DOHH2 (cell line): ENCODE measurements at regions not wholly inside any gene's neighbourhood (a gene's known extent, or its start where the extent isn't known, plus 50 kb on each side); places are given as distances from the start of the nearest gene placed in this dataset.

Source experiments
- EZH2phosphoT487 ChIP-seq: fragments of 200-600 bp; sonication (generic); IDR thresholded peaks from 2 replicates; pipeline ENCODE4 v1.6.1; 2017; ENCODE audit warnings: borderline replicate concordance, mild to moderate bottlenecking, antibody characterized with exemption, low read length, moderate library complexity, mixed read lengths
- TF ChIP-seq, protein P1 (sequence below): fragments of 200-600 bp; sonication (generic); IDR thresholded peaks from one replicate; pipeline ENCODE4 v1.5.1; 2014; ENCODE audit warnings: antibody characterized with exemption, mild to moderate bottlenecking, low read depth, low read length; ENCODE audit not compliant: poor library complexity, severe bottlenecking

DNA sequence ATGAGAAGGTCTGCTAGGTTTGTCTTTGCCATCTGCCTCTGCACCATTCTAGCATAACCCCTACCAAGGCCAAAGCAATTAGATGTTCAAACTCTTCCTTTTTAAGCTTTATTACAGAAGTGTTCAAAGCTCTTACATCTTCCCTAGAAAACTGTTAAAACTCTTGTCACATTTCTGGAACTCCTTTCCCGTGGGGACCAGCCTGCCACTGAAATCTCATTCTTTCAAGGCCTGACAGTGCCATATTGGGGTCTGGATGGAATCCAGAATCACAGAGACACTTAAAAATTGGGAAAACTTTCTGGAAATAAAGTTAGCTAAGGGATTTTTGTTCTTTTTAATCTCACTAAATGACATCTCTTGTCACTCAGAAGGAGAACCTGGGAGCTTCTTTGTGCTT, 153.8 kb upstream of the SLCO3A1 start:
- TF ChIP-seq, protein P1, sequence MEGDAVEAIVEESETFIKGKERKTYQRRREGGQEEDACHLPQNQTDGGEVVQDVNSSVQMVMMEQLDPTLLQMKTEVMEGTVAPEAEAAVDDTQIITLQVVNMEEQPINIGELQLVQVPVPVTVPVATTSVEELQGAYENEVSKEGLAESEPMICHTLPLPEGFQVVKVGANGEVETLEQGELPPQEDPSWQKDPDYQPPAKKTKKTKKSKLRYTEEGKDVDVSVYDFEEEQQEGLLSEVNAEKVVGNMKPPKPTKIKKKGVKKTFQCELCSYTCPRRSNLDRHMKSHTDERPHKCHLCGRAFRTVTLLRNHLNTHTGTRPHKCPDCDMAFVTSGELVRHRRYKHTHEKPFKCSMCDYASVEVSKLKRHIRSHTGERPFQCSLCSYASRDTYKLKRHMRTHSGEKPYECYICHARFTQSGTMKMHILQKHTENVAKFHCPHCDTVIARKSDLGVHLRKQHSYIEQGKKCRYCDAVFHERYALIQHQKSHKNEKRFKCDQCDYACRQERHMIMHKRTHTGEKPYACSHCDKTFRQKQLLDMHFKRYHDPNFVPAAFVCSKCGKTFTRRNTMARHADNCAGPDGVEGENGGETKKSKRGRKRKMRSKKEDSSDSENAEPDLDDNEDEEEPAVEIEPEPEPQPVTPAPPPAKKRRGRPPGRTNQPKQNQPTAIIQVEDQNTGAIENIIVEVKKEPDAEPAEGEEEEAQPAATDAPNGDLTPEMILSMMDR = no peak
- no peak for TF ChIP-seq EZH2phosphoT487
